CD8-positive, alpha-beta memory T cell (primary cell): ENCODE measurements at regions not wholly inside any gene's neighbourhood (a gene's known extent, or its start where the extent isn't known, plus 50 kb on each side); places are given as distances from the start of the nearest gene placed in this dataset.

ENCODE experiments used
- CTCF ChIA-PET: fragments of 350-600 bp; sonication (Branson Sonifier 250); formaldehyde crosslinking; loops from one replicate; lab custom pipeline; 2021; ENCODE audit warnings: antibody characterized with exemption; lab: Charles Lee
- POLR2A ChIA-PET: fragments of 350-600 bp; sonication (Branson Sonifier 250); formaldehyde crosslinking; loops from one replicate; lab custom pipeline; 2021; ENCODE audit warnings: antibody characterized with exemption; lab: Charles Lee
- DNase-seq, 5 donors: peaks; one replicate each; pipeline versions ENCODE4 v3.0.0 to v3.0.0-alpha.2; 2020 to 2022; ENCODE audit warnings: mixed read lengths in 1 of 5
- H3K27ac ChIP-seq: one replicate; pipeline ENCODE4 v1.7.0; 2013; ENCODE audit warnings: low read depth, mild to moderate bottlenecking, low read length, moderate library complexity
- H3K27me3 ChIP-seq: 2 replicates; pipeline ENCODE4 v1.7.0; 2013; ENCODE audit warnings: low read length, mild to moderate bottlenecking; ENCODE audit not compliant: insufficient read depth, poor library complexity, severe bottlenecking
- H3K36me3 ChIP-seq: 2 replicates; pipeline ENCODE4 v1.7.0; 2013; ENCODE audit warnings: mild to moderate bottlenecking, low read length, moderate library complexity; ENCODE audit not compliant: insufficient read depth
- H3K4me1 ChIP-seq: 2 replicates; pipeline ENCODE4 v1.7.0; 2013; ENCODE audit warnings: mild to moderate bottlenecking, low read length, moderate library complexity; ENCODE audit not compliant: insufficient read depth
- H3K4me3 ChIP-seq: 2 replicates; pipeline ENCODE4 v1.7.0; 2013; ENCODE audit warnings: mild to moderate bottlenecking, low read length
- H3K9me3 ChIP-seq: 2 replicates; pipeline ENCODE4 v1.7.0; 2013; ENCODE audit warnings: mild to moderate bottlenecking, low read length
- H3K27ac Mint-ChIP-seq, 8 donors: one replicate each; pipeline ENCODE4 v1.8.0; 2020 to 2021; ENCODE audit warnings: mixed read lengths in 8 of 8, mild to moderate bottlenecking in 6 of 8, inconsistent platforms in 3 of 8, moderate library complexity in 3 of 8
- H3K27me3 Mint-ChIP-seq, 2 donors: one replicate each; pipeline ENCODE4 v1.8.0; 2020 to 2021; ENCODE audit warnings: mixed read lengths in 2 of 2, mild to moderate bottlenecking in 1 of 2, moderate library complexity in 1 of 2
- H3K36me3 Mint-ChIP-seq, 3 donors: one replicate each; pipeline ENCODE4 v1.8.0; 2020 to 2021; ENCODE audit warnings: mixed read lengths in 3 of 3, inconsistent platforms in 1 of 3, mild to moderate bottlenecking in 1 of 3
- H3K4me1 Mint-ChIP-seq, 3 donors: one replicate each; pipeline ENCODE4 v1.8.0; 2020 to 2021; ENCODE audit warnings: mixed read lengths in 3 of 3, inconsistent platforms in 1 of 3, mild to moderate bottlenecking in 1 of 3
- H3K4me3 Mint-ChIP-seq, 7 donors: one replicate each; pipeline ENCODE4 v1.8.0; 2020 to 2021; ENCODE audit warnings: mixed read lengths in 7 of 7, mild to moderate bottlenecking in 6 of 7, moderate library complexity in 4 of 7, inconsistent platforms in 2 of 7
- H3K9me3 Mint-ChIP-seq, 5 donors: one replicate each; pipeline ENCODE4 v1.8.0; 2020 to 2022; ENCODE audit warnings: mixed read lengths in 5 of 5, mild to moderate bottlenecking in 3 of 5, moderate library complexity in 2 of 5, inconsistent platforms in 1 of 5

DNA sequence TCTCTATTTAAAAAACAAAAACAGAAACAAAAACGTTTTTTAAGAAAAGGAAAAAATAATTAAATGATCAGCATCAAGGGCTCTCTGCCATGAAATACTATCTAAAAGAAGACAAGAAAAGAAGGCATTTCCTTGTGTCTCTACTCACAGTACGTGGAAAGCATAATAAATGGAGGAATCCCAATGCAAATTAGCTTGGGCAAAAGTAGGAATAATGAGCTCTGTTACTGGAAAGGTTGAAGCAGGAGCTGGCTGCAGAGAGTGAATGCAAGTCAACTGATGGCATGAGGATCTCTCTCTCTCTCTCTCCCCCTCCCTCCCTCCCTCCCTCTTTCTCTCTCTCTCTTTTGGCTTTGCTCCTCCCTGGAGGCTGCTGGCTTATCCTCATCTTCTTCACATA lies 85.9 kb downstream of the TBX3 start:
- Mint-ChIP-seq H3K36me3 (no peaks in the 10 kb centered on the region), H3K27me3 (peaks cover 0 to 2% of the 10 kb centered on the region in 2 donors), H3K9me3 (peaks cover 0 to 4% (median 2%) of the 10 kb centered on the region in 5 donors), H3K27ac (no peak overlapping the region), H3K4me1 (no peaks in the 10 kb centered on the region), H3K4me3 (no peak overlapping the region)
- Histone ChIP-seq H3K27ac (no peak overlapping the region), H3K4me3 (no peak overlapping the region), H3K4me1 (no peaks in the 10 kb centered on the region), H3K36me3 (no peaks in the 10 kb centered on the region), H3K27me3 (no peaks in the 10 kb centered on the region), H3K9me3 (no peaks in the 10 kb centered on the region)
- POLR2A ChIA-PET, result no interaction called here
- DNase-seq, result no peak
- CTCF ChIA-PET, result interaction anchor here (1.5 kb wide), 1 partner anchor 10 kb away, joined by 3 read pairs; no protein-coding TSS in a partner anchor

DNA sequence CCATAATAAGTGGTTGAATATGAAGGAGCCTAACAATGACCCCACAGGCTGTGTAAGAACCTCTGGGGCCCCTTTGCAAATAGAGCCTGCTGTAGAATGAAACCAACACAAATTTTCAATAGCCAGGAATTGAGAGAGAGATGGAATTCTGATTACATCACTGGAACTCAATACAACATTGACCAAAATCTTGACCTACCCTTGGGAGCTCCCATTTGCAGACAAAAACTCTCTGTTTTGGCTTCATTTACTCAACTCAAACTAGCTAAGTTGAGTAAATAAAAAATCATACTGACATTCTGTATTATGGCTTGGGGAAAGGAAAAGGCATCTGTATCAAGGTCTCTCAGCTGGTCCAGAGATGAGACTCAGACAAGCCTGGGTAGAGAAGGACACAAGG lies 91.0 kb downstream of the TBX3 start:
- Mint-ChIP-seq H3K27me3 (peaks cover 0 to 2% of the 10 kb centered on the region in 2 donors), H3K27ac (no peak overlapping the region), H3K4me3 (no peak overlapping the region), H3K4me1 (no peaks in the 10 kb centered on the region), H3K36me3 (peaks cover 0 to 2% (median 0%) of the 10 kb centered on the region in 3 donors), H3K9me3 (peaks cover 3 to 10% (median 8%) of the 10 kb centered on the region in 5 donors)
- Histone ChIP-seq H3K36me3 (no peaks in the 10 kb centered on the region), H3K4me1 (no peaks in the 10 kb centered on the region), H3K27me3 (no peaks in the 10 kb centered on the region), H3K9me3 (no peaks in the 10 kb centered on the region), H3K27ac (no peak overlapping the region), H3K4me3 (no peak overlapping the region)
- DNase-seq, result no peak
- CTCF ChIA-PET, result no interaction called here
- POLR2A ChIA-PET, result no interaction called here

DNA sequence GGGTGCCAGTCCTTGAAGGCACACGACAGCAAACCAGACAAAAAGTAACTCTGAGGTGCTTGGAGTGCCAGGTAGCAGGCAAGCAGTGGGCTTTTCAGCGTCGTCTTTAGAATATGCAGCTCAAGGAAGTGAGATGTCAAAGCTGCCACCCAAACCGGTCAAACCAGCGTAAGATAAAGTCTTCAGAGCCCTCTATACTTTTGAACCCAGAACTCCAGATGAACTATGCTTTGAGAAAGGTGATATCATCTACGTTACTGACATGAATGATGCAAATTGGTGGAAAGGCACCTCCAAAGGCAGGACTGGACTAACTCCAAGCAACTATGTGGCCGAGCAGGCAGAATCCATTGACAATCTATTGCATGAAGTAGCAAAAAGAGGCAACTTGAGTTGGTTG lies 95.9 kb downstream of the TBX3 start:
- Histone ChIP-seq H3K4me1 (no peaks in the 10 kb centered on the region), H3K9me3 (no peaks in the 10 kb centered on the region), H3K4me3 (no peak overlapping the region), H3K27ac (no peak overlapping the region), H3K27me3 (no peaks in the 10 kb centered on the region), H3K36me3 (no peaks in the 10 kb centered on the region)
- ChIA-PET CTCF (interaction anchor here (1.0 kb wide), 1 partner anchor 10 kb away, joined by 3 read pairs; no protein-coding TSS in a partner anchor), POLR2A (no interaction called here)
- DNase-seq, result no peak
- peaks cover 1 to 10% (median 8%) of the 10 kb centered on the region in 5 donors for H3K9me3 Mint-ChIP-seq
- H3K4me1 Mint-ChIP-seq, result no peaks in the 10 kb centered on the region
- H3K27me3 Mint-ChIP-seq, result peaks cover 0 to 2% of the 10 kb centered on the region in 2 donors
- no peak overlapping the region for H3K27ac Mint-ChIP-seq
- H3K36me3 Mint-ChIP-seq, result peaks cover 0 to 2% (median 0%) of the 10 kb centered on the region in 3 donors
- H3K4me3 Mint-ChIP-seq, result no peak overlapping the region

DNA sequence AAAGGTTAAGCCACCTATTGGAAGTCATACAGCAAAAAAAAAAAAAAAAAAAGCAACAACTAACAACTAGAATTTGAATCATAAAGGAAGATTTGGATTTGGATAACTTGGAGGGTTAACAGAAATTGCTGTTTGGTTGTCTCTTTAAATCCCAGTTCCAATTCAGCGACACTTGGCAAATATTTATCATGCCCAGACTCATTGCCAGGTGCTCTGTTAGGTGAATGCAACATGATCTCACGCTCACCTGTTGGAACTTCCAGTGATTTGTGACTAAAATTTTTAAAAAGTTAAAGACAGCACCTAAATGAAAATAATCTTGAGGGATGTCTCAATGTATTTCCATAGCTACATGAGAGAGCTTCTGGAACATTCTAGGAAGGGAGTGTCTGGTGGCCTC lies 103.7 kb downstream of the TBX3 start:
- CTCF ChIA-PET, result no interaction called here

DNA sequence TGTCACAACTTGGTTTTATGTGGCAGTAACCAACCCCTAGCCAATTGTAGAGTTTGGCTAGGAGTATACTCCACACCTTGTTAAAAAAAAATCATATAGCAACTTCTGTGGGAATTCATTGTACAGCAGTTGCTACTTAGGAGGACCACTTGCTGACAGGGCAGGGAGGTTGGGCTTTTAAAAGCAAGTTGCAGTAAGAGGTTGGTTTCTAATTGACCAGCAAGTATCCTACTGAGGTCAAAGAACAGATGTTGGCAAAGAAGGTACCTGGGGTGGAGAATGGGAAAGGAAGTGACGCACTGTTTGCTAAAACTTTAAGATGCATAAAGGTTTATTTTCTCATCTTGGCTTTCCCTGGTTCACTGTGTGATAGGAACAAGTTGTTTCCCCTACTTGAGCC lies 104.6 kb downstream of the TBX3 start:
- peaks cover 0 to 4% (median 0%) of the 10 kb centered on the region in 5 donors for H3K9me3 Mint-ChIP-seq
- H3K36me3 Mint-ChIP-seq, result no peaks in the 10 kb centered on the region
- H3K27me3 Mint-ChIP-seq, result peaks cover 1 to 4% of the 10 kb centered on the region in 2 donors
- POLR2A ChIA-PET, result no interaction called here
- Histone ChIP-seq H3K4me3 (no peak overlapping the region), H3K9me3 (no peaks in the 10 kb centered on the region), H3K36me3 (no peaks in the 10 kb centered on the region), H3K4me1 (no peaks in the 10 kb centered on the region), H3K27ac (no peak overlapping the region), H3K27me3 (no peaks in the 10 kb centered on the region)
- no peaks in the 10 kb centered on the region for H3K4me1 Mint-ChIP-seq
- no peak overlapping the region for H3K27ac Mint-ChIP-seq
- CTCF ChIA-PET, result no interaction called here
- no peak for DNase-seq
- no peak overlapping the region for H3K4me3 Mint-ChIP-seq

More for the DNA sequence above, 103.7 kb downstream of the TBX3 start:
- DNase-seq, result no peak
- Mint-ChIP-seq H3K27me3 (peaks cover 1 to 4% of the 10 kb centered on the region in 2 donors), H3K27ac (no peak overlapping the region), H3K36me3 (no peaks in the 10 kb centered on the region), H3K4me3 (no peak overlapping the region), H3K9me3 (peaks cover 0 to 4% (median 0%) of the 10 kb centered on the region in 5 donors), H3K4me1 (no peaks in the 10 kb centered on the region)
- Histone ChIP-seq H3K4me1 (no peaks in the 10 kb centered on the region), H3K27me3 (no peaks in the 10 kb centered on the region), H3K36me3 (no peaks in the 10 kb centered on the region), H3K4me3 (no peak overlapping the region), H3K9me3 (no peaks in the 10 kb centered on the region), H3K27ac (no peak overlapping the region)
- POLR2A ChIA-PET, result no interaction called here

DNA sequence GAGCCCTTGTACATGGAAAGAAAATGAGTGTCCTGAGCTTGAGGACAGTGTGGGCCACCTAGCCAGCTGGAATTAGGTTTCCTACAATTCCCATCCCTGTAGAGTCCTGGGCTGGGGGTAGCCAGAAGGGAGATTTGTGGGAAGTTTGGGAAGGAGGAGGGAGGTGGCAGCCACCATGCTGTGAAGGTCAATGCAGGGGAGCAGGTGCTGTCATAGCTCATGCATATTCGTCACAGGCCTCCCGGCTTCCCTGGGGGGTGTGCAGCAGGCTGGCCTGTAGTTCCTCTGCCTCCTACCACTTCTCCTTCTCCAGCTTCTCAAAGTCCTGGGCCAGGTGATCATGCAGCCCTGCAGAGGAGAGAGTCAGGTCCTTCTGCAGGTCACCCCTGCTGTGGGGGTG lies 121.3 kb downstream of the TBX3 start:
- CTCF ChIA-PET, result no interaction called here
- Mint-ChIP-seq H3K4me1 (no peaks in the 10 kb centered on the region), H3K4me3 (no peak overlapping the region), H3K27ac (no peak overlapping the region), H3K9me3 (peaks cover 0 to 2% (median 0%) of the 10 kb centered on the region in 5 donors), H3K27me3 (peaks cover 0 to 3% of the 10 kb centered on the region in 2 donors), H3K36me3 (no peaks in the 10 kb centered on the region)
- DNase-seq, result no peak
- no peak overlapping the region for H3K4me3 ChIP-seq
- POLR2A ChIA-PET, result no interaction called here
- H3K27ac ChIP-seq, result no peak overlapping the region
- H3K36me3 ChIP-seq, result no peaks in the 10 kb centered on the region
- no peaks in the 10 kb centered on the region for H3K9me3 ChIP-seq
- no peaks in the 10 kb centered on the region for H3K27me3 ChIP-seq
- H3K4me1 ChIP-seq, result no peaks in the 10 kb centered on the region

DNA sequence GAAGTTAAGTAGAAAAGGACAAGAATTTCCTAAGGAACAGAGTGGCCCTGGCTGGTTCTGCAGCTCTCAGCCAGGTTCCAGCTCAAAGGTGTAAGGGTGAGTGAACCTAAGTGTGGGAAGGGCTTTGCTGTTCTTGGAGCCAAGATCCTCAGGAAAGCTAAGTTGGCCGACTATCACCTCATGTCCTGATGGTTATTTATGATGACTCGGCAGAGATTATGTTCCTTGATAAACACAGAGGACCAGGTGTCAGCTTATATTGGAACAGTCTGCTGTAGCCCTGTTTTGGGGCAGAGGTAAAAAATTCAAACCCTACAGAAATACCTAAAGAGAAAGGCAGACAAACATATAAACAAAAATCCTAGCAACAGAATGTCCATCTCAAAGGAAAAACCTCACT lies 128.5 kb downstream of the TBX3 start:
- ChIA-PET POLR2A (no interaction called here), CTCF (no interaction called here)
- H3K27me3 ChIP-seq, result no peaks in the 10 kb centered on the region

DNA sequence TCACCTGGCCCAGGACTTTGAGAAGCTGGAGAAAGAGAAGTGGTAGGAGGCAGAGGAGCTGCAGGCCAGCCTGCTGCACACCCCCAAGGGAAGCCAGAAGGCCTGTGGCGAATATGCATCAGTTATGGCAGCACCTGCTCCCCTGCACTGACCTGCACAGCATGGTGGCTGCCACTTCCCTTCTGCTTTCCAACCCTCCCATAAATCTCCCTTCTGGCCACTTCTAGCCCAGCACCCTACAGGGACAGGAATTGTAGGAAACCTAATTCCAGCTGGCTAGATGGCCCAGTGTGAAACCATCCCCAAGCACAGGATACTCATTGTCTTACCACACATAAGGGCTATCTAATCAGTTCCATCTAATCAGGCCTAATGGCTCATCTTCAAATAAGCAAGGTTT lies 136.3 kb downstream of the TBX3 start:
- Mint-ChIP-seq H3K4me3 (no peak overlapping the region), H3K27me3 (no peaks in the 10 kb centered on the region), H3K4me1 (no peaks in the 10 kb centered on the region), H3K36me3 (no peaks in the 10 kb centered on the region), H3K27ac (no peak overlapping the region), H3K9me3 (peaks cover 0 to 6% (median 0%) of the 10 kb centered on the region in 5 donors)
- Histone ChIP-seq H3K4me3 (no peak overlapping the region), H3K36me3 (no peaks in the 10 kb centered on the region), H3K9me3 (no peaks in the 10 kb centered on the region), H3K27me3 (no peaks in the 10 kb centered on the region), H3K27ac (no peak overlapping the region), H3K4me1 (no peaks in the 10 kb centered on the region)
- ChIA-PET CTCF (no interaction called here), POLR2A (no interaction called here)
- no peak for DNase-seq

More for the DNA sequence above, 128.5 kb downstream of the TBX3 start:
- H3K36me3 Mint-ChIP-seq, result no peaks in the 10 kb centered on the region
- DNase-seq, result no peak
- H3K27ac ChIP-seq, result no peak overlapping the region
- H3K27me3 Mint-ChIP-seq, result no peaks in the 10 kb centered on the region
- H3K36me3 ChIP-seq, result no peaks in the 10 kb centered on the region
- no peaks in the 10 kb centered on the region for H3K4me1 Mint-ChIP-seq
- no peaks in the 10 kb centered on the region for H3K4me1 ChIP-seq
- no peak overlapping the region for H3K4me3 Mint-ChIP-seq
- no peaks in the 10 kb centered on the region for H3K9me3 Mint-ChIP-seq
- no peaks in the 10 kb centered on the region for H3K9me3 ChIP-seq
- no peak overlapping the region for H3K4me3 ChIP-seq
- no peak overlapping the region for H3K27ac Mint-ChIP-seq
